HCT116 (cell line): ENCODE measurements at regions not wholly inside any gene's neighbourhood (a gene's known extent, or its start where the extent isn't known, plus 50 kb on each side); places are given as distances from the start of the nearest gene placed in this dataset.

Source experiments
- ATAC-seq: fragments of 200-7000 bp; cut with Tn5 transposase; 2 replicates; pipeline ENCODE4 v1.9.1; 2020; ENCODE audit warnings: mild to moderate bottlenecking, moderate library complexity
- BruUV-seq: library from RNA; stranded (reverse); fragments of 400-500 nt; replicated peaks from 2 replicates; lab custom pipeline; 2021; lab: Mats Ljungman, UMichigan
- CTCF ChIA-PET: fragments of 300-600 bp; sonication (Branson Sonifier 250); formaldehyde crosslinking; loops from one replicate; lab custom pipeline; 2021; ENCODE audit warnings: antibody characterized with exemption; lab: Charles Lee
- POLR2A ChIA-PET: fragments of 300-600, 350-600 bp; sonication (Branson Sonifier 250); formaldehyde crosslinking; loops from one replicate; lab custom pipeline; 2021; ENCODE audit warnings: antibody characterized with exemption; lab: Charles Lee
- RAD21 ChIA-PET, 2 experiments: fragments of 300-600 bp; sonication (Branson Sonifier 250); formaldehyde crosslinking; loops; one replicate each; lab custom pipeline; 2023; ENCODE audit warnings: low total read pairs in 2 of 2; ENCODE audit not compliant: uncharacterized antibody in 2 of 2, unreplicated experiment in 2 of 2, low non-redundant PET in 1 of 2; lab: Charles Lee
- DNase-seq: peaks from one replicate; pipeline ENCODE4 v3.0.0-alpha.2; 2010; ENCODE audit warnings: low read depth, low spot score
- H2AFZ ChIP-seq: fragments of 200-600 bp; shearing (Covaris generic), sonication (generic); 2 replicates; pipeline ENCODE4 v1.6.1; 2017; ENCODE audit warnings: low read depth, mixed run types, mixed read lengths, antibody characterized with exemption, low read length; ENCODE audit not compliant: poor library complexity, severe bottlenecking
- H3K27ac ChIP-seq: 2 replicates; pipeline ENCODE4 v1.5.1; 2012; ENCODE audit warnings: low read depth, low read length
- H3K27me3 ChIP-seq: fragments of 200-600 bp; sonication (generic); 2 replicates; pipeline ENCODE4 v1.6.1; 2016; ENCODE audit warnings: mixed run types, low read length, mixed read lengths; ENCODE audit not compliant: insufficient read depth
- H3K36me3 ChIP-seq, 2 experiments: fragments of 200-500 bp in 1 of 2; fragments of 200-600 bp in 1 of 2; sonication (Bioruptor generic) in 1 of 2; sonication (generic) in 1 of 2; 2 replicates each; pipeline versions ENCODE4 v1.5.1 to v1.6.1; 2014 to 2016; ENCODE audit warnings: low read length in 2 of 2, inconsistent platforms in 1 of 2, mixed read lengths in 1 of 2, mixed run types in 1 of 2; ENCODE audit not compliant: insufficient read depth in 2 of 2, control insufficient read depth in 1 of 2
- H3K4me1 ChIP-seq, 2 experiments: fragments of 200-600 bp in 1 of 2; sonication (generic) in 1 of 2; 2 replicates each; pipeline versions ENCODE4 v1.5.1 to v1.6.1; 2012 to 2017; ENCODE audit warnings: low read length in 2 of 2, inconsistent platforms in 1 of 2, mild to moderate bottlenecking in 1 of 2, mixed read lengths in 1 of 2, mixed run types in 1 of 2, moderate library complexity in 1 of 2; ENCODE audit not compliant: insufficient read depth in 2 of 2, control insufficient read depth in 1 of 2
- H3K4me2 ChIP-seq: fragments of 200-600 bp; sonication (generic); 2 replicates; pipeline ENCODE4 v1.6.1; 2017; ENCODE audit warnings: mixed run types, low read length, mixed read lengths
- H3K4me3 ChIP-seq, 2 experiments: fragments of 200-600 bp in 1 of 2; sonication (generic) in 1 of 2; replicated peaks in 1 of 2; 2 replicates each; pipeline ENCODE4 v1.5.1; 2011 to 2016; ENCODE audit warnings: low read length in 2 of 2, control low read depth in 1 of 2, low read depth in 1 of 2, mild to moderate bottlenecking in 1 of 2, mixed read lengths in 1 of 2, mixed run types in 1 of 2
- H3K79me2 ChIP-seq: fragments of 200-600 bp; sonication (generic); 2 replicates; pipeline ENCODE4 v1.6.1; 2017; ENCODE audit warnings: mild to moderate bottlenecking, mixed run types, low read length, moderate library complexity, mixed read lengths; ENCODE audit not compliant: insufficient read depth
- H3K9ac ChIP-seq: fragments of 200-600 bp; sonication (generic); 2 replicates; pipeline ENCODE4 v1.6.1; 2016; ENCODE audit warnings: low read length, mixed read lengths
- H3K9me2 ChIP-seq: fragments of 200-600 bp; sonication (generic), shearing (Covaris generic); 2 replicates; pipeline ENCODE4 v1.6.1; 2017; ENCODE audit warnings: mixed run types, mild to moderate bottlenecking, moderate library complexity; ENCODE audit not compliant: insufficient read depth
- H3K9me3 ChIP-seq, 2 experiments: fragments of 200-500 bp in 1 of 2; fragments of 200-600 bp in 1 of 2; sonication (Bioruptor generic) in 1 of 2; sonication (generic) in 1 of 2; 2 replicates each; pipeline ENCODE4 v1.6.1; 2014 to 2017; ENCODE audit warnings: low read length in 2 of 2, mixed read lengths in 2 of 2, inconsistent platforms in 1 of 2, low read depth in 1 of 2, mild to moderate bottlenecking in 1 of 2, mixed run types in 1 of 2, moderate library complexity in 1 of 2; ENCODE audit not compliant: control insufficient read depth in 1 of 2, insufficient read depth in 1 of 2
- H4K20me1 ChIP-seq: fragments of 200-600 bp; sonication (generic), shearing (Covaris generic); 2 replicates; pipeline ENCODE4 v1.6.1; 2017; ENCODE audit warnings: mixed run types, mild to moderate bottlenecking, moderate library complexity; ENCODE audit not compliant: insufficient read depth
- CBX3 ChIP-seq: IDR thresholded peaks from 2 replicates; pipeline ENCODE4 v1.6.1; 2012; ENCODE audit warnings: low read depth
- EGR1 ChIP-seq: IDR thresholded peaks from 2 replicates; pipeline ENCODE4 v1.6.1; 2012; ENCODE audit warnings: low read depth
- FOSL1 ChIP-seq: IDR thresholded peaks from 2 replicates; pipeline ENCODE4 v1.6.1; 2012; ENCODE audit warnings: low read depth
- JUND ChIP-seq: IDR thresholded peaks from 2 replicates; pipeline ENCODE4 v1.6.1; 2012
- POLR2AphosphoS5 ChIP-seq: IDR thresholded peaks from 2 replicates; pipeline ENCODE4 v1.6.1; 2011; ENCODE audit warnings: mild to moderate bottlenecking, low read depth, low read length, moderate library complexity
- SP1 ChIP-seq: IDR thresholded peaks from 2 replicates; pipeline ENCODE4 v1.6.1; 2012; ENCODE audit warnings: low read depth
- ZBTB33 ChIP-seq: IDR thresholded peaks from 2 replicates; pipeline ENCODE4 v1.6.1; 2011; ENCODE audit warnings: mild to moderate bottlenecking, low read length, moderate library complexity; ENCODE audit not compliant: insufficient replicate concordance; ENCODE audit errors: extremely low read depth
- intact Hi-C: fragments of 100-400 bp; cut with micrococcal nuclease; formaldehyde crosslinking; loops from 2 replicates; pipeline ENCODE4 v1.10.0; 2022
- TF ChIP-seq, protein P1 (sequence below): IDR thresholded peaks from 2 replicates; pipeline ENCODE4 v1.6.1; 2012
- TF ChIP-seq, protein P2 (sequence below): IDR thresholded peaks from 2 replicates; pipeline ENCODE4 v1.6.1; 2012; ENCODE audit warnings: low read depth
- TF ChIP-seq, protein P3 (sequence below), 3 experiments: fragments of 200-600 bp in 1 of 3; sonication (generic) in 1 of 3; IDR thresholded peaks in 2 of 3; conservative IDR thresholded peaks in 1 of 3; 2 replicates each; pipeline ENCODE4 v1.5.1; 2012 to 2017; ENCODE audit warnings: low read depth in 2 of 3, low read length in 2 of 3, antibody characterized with exemption in 1 of 3, borderline replicate concordance in 1 of 3, control low read depth in 1 of 3, mild to moderate bottlenecking in 1 of 3, mixed read lengths in 1 of 3, mixed run types in 1 of 3, moderate library complexity in 1 of 3; ENCODE audit not compliant: insufficient read depth in 1 of 3

DNA sequence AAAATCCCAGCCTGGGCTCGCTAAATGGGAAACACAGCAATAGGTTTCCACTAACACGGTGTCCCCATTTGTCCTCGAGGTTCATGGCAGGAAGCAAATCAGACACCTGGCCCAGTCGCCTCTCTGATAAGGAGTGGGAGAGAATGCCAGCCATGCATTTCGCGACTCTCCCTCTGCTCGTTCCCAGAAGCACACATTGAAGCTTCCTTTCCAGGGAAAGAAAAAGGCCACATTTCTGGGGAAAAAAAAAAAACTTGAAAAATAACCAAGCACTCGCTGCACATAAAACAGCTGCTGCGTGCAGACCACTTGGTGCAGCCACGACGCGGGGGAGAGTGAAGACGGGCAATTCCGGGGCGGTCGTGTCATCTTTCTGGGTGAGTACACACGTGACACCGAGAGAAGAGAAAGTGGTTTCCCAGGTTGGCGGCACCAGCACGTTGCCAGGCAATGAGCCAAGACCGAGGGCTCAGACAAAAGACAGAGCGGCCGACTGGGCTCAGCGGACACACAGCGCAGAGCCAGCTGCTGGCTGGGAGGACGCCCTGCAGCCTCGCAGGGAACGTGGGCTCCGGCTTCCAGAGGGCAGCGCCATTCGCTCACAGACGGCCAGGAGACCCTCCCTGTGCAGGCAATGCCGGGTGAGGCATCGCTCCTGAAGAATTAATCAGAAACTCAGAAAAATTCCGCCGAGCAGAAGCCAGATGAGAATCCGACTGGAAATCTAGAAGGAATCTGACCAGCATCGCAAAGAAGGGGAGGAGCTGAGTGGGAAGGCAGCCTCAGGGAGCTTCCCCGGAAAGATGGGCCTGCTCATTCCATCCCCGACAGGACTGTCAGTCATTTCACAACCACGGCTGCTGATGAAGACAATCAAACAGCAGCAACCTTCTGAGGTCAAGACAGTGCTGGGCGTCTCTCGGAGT is 83.2 kb upstream of the IRS2 start:
- Histone ChIP-seq H3K9me3 (no peaks in the 10 kb centered on the region), H3K36me3 (no peaks in the 10 kb centered on the region), H3K4me1 (peaks cover 0 to 8% of the 10 kb centered on the region in 2 experiments; a peak in 1 of 4 replicates), H3K27ac (no peak overlapping the region), H3K27me3 (no peaks in the 10 kb centered on the region), H3K79me2 (no peaks in the 10 kb centered on the region), H3K4me2 (no peak overlapping the region), H3K9ac (no peak overlapping the region), H2AFZ (no peak overlapping the region), H4K20me1 (no peaks in the 10 kb centered on the region; the same call in 1 of the 2 replicates), H3K9me2 (no peaks in the 10 kb centered on the region), H3K4me3 (no peak overlapping the region)
- ChIA-PET CTCF (no interaction called here), RAD21 (no interaction called here), POLR2A (no interaction called here)
- TF ChIP-seq FOSL1 (no peak), EGR1 (no peak), SP1 (no peak), POLR2AphosphoS5 (no peak), ZBTB33 (no peak), CBX3 (no peak), JUND (no peak)
- TF ChIP-seq, protein P1, sequence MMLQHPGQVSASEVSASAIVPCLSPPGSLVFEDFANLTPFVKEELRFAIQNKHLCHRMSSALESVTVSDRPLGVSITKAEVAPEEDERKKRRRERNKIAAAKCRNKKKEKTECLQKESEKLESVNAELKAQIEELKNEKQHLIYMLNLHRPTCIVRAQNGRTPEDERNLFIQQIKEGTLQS: no peak
- TF ChIP-seq, protein P2, sequence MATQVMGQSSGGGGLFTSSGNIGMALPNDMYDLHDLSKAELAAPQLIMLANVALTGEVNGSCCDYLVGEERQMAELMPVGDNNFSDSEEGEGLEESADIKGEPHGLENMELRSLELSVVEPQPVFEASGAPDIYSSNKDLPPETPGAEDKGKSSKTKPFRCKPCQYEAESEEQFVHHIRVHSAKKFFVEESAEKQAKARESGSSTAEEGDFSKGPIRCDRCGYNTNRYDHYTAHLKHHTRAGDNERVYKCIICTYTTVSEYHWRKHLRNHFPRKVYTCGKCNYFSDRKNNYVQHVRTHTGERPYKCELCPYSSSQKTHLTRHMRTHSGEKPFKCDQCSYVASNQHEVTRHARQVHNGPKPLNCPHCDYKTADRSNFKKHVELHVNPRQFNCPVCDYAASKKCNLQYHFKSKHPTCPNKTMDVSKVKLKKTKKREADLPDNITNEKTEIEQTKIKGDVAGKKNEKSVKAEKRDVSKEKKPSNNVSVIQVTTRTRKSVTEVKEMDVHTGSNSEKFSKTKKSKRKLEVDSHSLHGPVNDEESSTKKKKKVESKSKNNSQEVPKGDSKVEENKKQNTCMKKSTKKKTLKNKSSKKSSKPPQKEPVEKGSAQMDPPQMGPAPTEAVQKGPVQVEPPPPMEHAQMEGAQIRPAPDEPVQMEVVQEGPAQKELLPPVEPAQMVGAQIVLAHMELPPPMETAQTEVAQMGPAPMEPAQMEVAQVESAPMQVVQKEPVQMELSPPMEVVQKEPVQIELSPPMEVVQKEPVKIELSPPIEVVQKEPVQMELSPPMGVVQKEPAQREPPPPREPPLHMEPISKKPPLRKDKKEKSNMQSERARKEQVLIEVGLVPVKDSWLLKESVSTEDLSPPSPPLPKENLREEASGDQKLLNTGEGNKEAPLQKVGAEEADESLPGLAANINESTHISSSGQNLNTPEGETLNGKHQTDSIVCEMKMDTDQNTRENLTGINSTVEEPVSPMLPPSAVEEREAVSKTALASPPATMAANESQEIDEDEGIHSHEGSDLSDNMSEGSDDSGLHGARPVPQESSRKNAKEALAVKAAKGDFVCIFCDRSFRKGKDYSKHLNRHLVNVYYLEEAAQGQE: no peak
- TF ChIP-seq, protein P3, sequence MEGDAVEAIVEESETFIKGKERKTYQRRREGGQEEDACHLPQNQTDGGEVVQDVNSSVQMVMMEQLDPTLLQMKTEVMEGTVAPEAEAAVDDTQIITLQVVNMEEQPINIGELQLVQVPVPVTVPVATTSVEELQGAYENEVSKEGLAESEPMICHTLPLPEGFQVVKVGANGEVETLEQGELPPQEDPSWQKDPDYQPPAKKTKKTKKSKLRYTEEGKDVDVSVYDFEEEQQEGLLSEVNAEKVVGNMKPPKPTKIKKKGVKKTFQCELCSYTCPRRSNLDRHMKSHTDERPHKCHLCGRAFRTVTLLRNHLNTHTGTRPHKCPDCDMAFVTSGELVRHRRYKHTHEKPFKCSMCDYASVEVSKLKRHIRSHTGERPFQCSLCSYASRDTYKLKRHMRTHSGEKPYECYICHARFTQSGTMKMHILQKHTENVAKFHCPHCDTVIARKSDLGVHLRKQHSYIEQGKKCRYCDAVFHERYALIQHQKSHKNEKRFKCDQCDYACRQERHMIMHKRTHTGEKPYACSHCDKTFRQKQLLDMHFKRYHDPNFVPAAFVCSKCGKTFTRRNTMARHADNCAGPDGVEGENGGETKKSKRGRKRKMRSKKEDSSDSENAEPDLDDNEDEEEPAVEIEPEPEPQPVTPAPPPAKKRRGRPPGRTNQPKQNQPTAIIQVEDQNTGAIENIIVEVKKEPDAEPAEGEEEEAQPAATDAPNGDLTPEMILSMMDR (IDR thresholded peaks at IDR 0.05 in 2 of 3, conservative IDR thresholded peaks at IDR 0.05 in 1 of 3; ENCODE audit: borderline replicate concordance in 1 of 3, insufficient read depth in 1 of 3, low read depth in 2 of 3, low read length in 2 of 3): no peak
- DNase-seq (no peak), ATAC-seq (no peak)
- no TSS peak for BruUV-seq
- intact Hi-C loops: no loop called here
